Activated B cell treated with CpG ODN at 0.5 μM for 24 hours (primary cell): ENCODE measurements at regions not wholly inside any gene's neighbourhood (a gene's known extent, or its start where the extent isn't known, plus 50 kb on each side); places are given as distances from the start of the nearest gene placed in this dataset.

Source experiments
- ATAC-seq: fragments of 200-7000 bp; cut with Tn5 transposase; one replicate; pipeline ENCODE4 v1.10.0; 2021; ENCODE audit warnings: low read depth, mild to moderate bottlenecking, moderate library complexity
- CTCF ChIA-PET: fragments of 350-600 bp; sonication (Branson Sonifier 250); formaldehyde crosslinking; loops from one replicate; lab custom pipeline; 2021; ENCODE audit warnings: antibody characterized with exemption; lab: Charles Lee
- POLR2A ChIA-PET: fragments of 350-600 bp; sonication (Branson Sonifier 250); formaldehyde crosslinking; loops from one replicate; lab custom pipeline; 2021; ENCODE audit warnings: antibody characterized with exemption; lab: Charles Lee
- DNase-seq: peaks from one replicate; pipeline ENCODE4 v3.0.0; 2022
- H3K27ac Mint-ChIP-seq: one replicate; pipeline ENCODE4 v1.8.0; 2020; ENCODE audit warnings: mixed read lengths
- H3K27me3 Mint-ChIP-seq: one replicate; pipeline ENCODE4 v1.8.0; 2021; ENCODE audit warnings: mixed read lengths
- H3K36me3 Mint-ChIP-seq: one replicate; pipeline ENCODE4 v1.8.0; 2021; ENCODE audit warnings: low read depth, mixed read lengths
- H3K4me1 Mint-ChIP-seq: one replicate; pipeline ENCODE4 v1.8.0; 2021; ENCODE audit warnings: mixed read lengths
- H3K4me3 Mint-ChIP-seq: one replicate; pipeline ENCODE4 v1.8.0; 2020; ENCODE audit warnings: mild to moderate bottlenecking, mixed read lengths
- H3K9me3 Mint-ChIP-seq: one replicate; pipeline ENCODE4 v1.8.0; 2020; ENCODE audit warnings: mixed read lengths
- CTCF ChIP-seq: fragments of 200-600 bp; IDR thresholded peaks from one replicate; pipeline ENCODE4 v1.8.0; 2022; ENCODE audit warnings: antibody characterized with exemption, mild to moderate bottlenecking
- intact Hi-C: fragments of 100-400 bp; cut with micrococcal nuclease; formaldehyde crosslinking; loops from one replicate; pipeline ENCODE4 v1.15.1; 2024

DNA sequence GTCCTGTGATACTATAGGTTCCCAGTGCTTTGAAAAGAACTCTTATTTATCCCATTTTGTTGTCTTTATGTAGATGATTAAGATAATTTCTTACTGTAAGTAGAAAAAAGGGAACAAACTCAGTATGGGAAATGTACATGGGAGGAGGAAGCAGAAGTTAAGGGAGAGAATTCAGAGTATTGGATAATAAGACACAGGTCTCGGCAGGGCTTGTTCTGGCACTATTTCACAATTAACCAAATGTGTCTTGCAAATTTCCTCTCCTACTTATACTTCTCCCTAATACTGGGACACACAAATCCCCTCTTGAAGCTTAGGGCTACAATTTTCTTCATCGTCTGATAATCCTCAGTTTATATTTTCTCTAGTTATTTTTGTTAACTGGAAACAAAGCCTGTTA, 744.0 kb downstream of the ADCYAP1 start:
- no peak for TF ChIP-seq CTCF
- H3K36me3 Mint-ChIP-seq, result no peaks in the 10 kb centered on the region
- CTCF ChIA-PET, result no interaction called here
- H3K4me3 Mint-ChIP-seq, result no peak overlapping the region
- no peak for DNase-seq
- peaks cover 2% of the 10 kb centered on the region for H3K9me3 Mint-ChIP-seq
- ATAC-seq, result no peak
- POLR2A ChIA-PET, result no interaction called here
- no peaks in the 10 kb centered on the region for H3K4me1 Mint-ChIP-seq
- H3K27me3 Mint-ChIP-seq, result no peaks in the 10 kb centered on the region
- no peak overlapping the region for H3K27ac Mint-ChIP-seq
- intact Hi-C loops, result no loop called here

DNA sequence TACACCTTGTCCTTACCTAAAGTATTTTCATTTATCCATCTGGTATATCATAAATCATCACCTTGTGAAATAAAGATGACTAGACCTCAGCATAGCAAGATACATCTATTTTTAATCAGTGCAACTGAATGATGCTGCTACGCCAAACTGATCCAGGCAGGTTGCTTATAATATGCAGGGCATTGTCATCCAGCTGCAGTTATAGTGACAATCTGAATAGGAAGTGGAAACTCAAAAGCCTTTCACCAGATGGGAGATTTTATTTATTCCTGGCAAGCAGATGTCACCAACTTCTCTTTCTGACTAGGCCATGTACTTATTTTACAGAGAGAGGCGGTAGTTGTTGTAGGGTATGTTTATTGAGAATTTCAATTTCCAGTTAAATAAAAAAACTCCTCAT, 747.3 kb downstream of the ADCYAP1 start:
- Mint-ChIP-seq H3K4me1 (no peaks in the 10 kb centered on the region), H3K27me3 (no peaks in the 10 kb centered on the region), H3K27ac (no peak overlapping the region), H3K4me3 (no peak overlapping the region), H3K36me3 (no peaks in the 10 kb centered on the region), H3K9me3 (no peaks in the 10 kb centered on the region)
- ChIA-PET POLR2A (no interaction called here), CTCF (no interaction called here)
- intact Hi-C loops, result no loop called here
- no peak for DNase-seq
- no peak for ATAC-seq
- TF ChIP-seq CTCF, result no peak

DNA sequence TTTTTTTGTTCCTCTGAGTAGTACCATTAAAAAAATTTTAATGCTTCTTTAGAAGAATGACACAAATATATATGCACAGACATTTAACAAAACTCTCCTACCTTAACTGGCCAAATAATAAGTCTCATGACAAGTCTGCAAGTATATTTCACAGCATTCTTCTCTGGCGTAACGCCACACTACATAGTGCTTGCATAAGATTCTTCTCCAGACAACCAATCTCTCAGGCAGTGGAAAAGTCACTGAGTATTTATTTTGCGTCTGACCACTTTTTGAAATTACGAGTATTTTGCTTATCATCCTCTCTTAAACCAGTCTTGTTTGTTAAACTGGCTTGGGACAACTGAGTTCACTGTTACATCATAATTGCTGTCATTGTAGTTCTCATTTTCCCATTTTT, 749.2 kb downstream of the ADCYAP1 start:
- H3K4me1 Mint-ChIP-seq, result no peaks in the 10 kb centered on the region
- ChIA-PET POLR2A (no interaction called here), CTCF (no interaction called here)
- H3K27me3 Mint-ChIP-seq, result no peaks in the 10 kb centered on the region
- H3K36me3 Mint-ChIP-seq, result no peaks in the 10 kb centered on the region
- no peak for DNase-seq
- no peak for ATAC-seq
- no peak overlapping the region for H3K27ac Mint-ChIP-seq
- intact Hi-C loops, result no loop called here
- TF ChIP-seq CTCF, result no peak
- no peaks in the 10 kb centered on the region for H3K9me3 Mint-ChIP-seq
- no peak overlapping the region for H3K4me3 Mint-ChIP-seq

DNA sequence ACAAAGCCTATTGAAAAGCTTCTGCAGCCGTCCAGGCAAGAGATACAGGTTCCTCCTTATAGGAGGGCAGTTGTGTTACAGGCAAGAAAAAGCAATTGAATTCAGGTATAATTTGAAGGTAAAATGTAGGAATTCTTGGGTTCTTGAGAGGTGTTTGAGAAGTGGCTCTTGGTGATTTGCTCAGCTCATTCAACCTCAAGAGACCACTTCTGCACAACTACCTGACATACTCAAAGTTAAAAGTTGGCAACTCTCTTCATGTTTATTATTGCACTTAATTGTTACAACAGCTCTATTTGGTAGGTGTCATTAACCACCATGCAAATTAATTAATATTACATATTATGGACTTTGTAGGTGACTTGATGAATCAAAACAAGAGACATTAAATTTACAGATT, 753.2 kb downstream of the ADCYAP1 start:
- no peaks in the 10 kb centered on the region for H3K4me1 Mint-ChIP-seq
- no peaks in the 10 kb centered on the region for H3K36me3 Mint-ChIP-seq
- no peak overlapping the region for H3K4me3 Mint-ChIP-seq
- ChIA-PET CTCF (no interaction called here), POLR2A (no interaction called here)
- ATAC-seq (no peak), DNase-seq (no peak)
- intact Hi-C loops, result no loop called here
- no peaks in the 10 kb centered on the region for H3K27me3 Mint-ChIP-seq
- H3K27ac Mint-ChIP-seq, result no peak overlapping the region
- H3K9me3 Mint-ChIP-seq, result no peaks in the 10 kb centered on the region
- TF ChIP-seq CTCF, result no peak

- CTCF ChIA-PET, result no interaction called here
- no peak for TF ChIP-seq CTCF
- Mint-ChIP-seq H3K27ac (no peak overlapping the region), H3K4me1 (no peaks in the 10 kb centered on the region), H3K9me3 (no peaks in the 10 kb centered on the region), H3K36me3 (no peaks in the 10 kb centered on the region), H3K4me3 (no peak overlapping the region), H3K27me3 (no peaks in the 10 kb centered on the region)
- DNase-seq (no peak), ATAC-seq (no peak)
- POLR2A ChIA-PET, result no interaction called here
- intact Hi-C loops, result no loop called here
These were observed 754.4 kb downstream of the ADCYAP1 start for GRCh38 chr18:1658908-1659566.
